Mesothelial cell of epicardium (in vitro differentiated cells): ENCODE measurements at regions not wholly inside any gene's neighbourhood (a gene's known extent, or its start where the extent isn't known, plus 50 kb on each side); places are given as distances from the start of the nearest gene placed in this dataset.

Experiments
- DNase-seq, 2 experiments: peaks; one replicate each; pipeline ENCODE4 v3.0.0; 2021; ENCODE audit warnings: low spot score in 2 of 2; ENCODE audit not compliant: unreplicated experiment in 2 of 2
- H3K27ac Mint-ChIP-seq: 2 replicates; pipeline ENCODE4 v1.8.0; 2021; ENCODE audit warnings: mixed read lengths
- H3K27me3 Mint-ChIP-seq: 2 replicates; pipeline ENCODE4 v1.8.0; 2021; ENCODE audit warnings: low read depth, mixed read lengths
- H3K36me3 Mint-ChIP-seq: 2 replicates; pipeline ENCODE4 v1.8.0; 2021; ENCODE audit warnings: mixed read lengths
- H3K4me1 Mint-ChIP-seq: 2 replicates; pipeline ENCODE4 v1.8.0; 2021; ENCODE audit warnings: mixed read lengths
- H3K4me3 Mint-ChIP-seq: 2 replicates; pipeline ENCODE4 v1.8.0; 2021; ENCODE audit warnings: mild to moderate bottlenecking, moderate library complexity, mixed read lengths
- H3K9me3 Mint-ChIP-seq: 2 replicates; pipeline ENCODE4 v1.8.0; 2021; ENCODE audit warnings: mixed read lengths
- TF ChIP-seq, protein P1 (sequence below): fragments of 200-600 bp; sonication (generic); IDR thresholded peaks from one replicate; pipeline ENCODE4 v1.5.0; 2021; ENCODE audit warnings: antibody characterized with exemption; ENCODE audit not compliant: unreplicated experiment

- Mint-ChIP-seq H3K27ac (no peak overlapping the region), H3K36me3 (no peaks in the 10 kb centered on the region), H3K4me1 (peaks cover 16% of the 10 kb centered on the region), H3K9me3 (no peaks in the 10 kb centered on the region), H3K4me3 (no peak overlapping the region), H3K27me3 (no peaks in the 10 kb centered on the region)
- TF ChIP-seq, protein P1, sequence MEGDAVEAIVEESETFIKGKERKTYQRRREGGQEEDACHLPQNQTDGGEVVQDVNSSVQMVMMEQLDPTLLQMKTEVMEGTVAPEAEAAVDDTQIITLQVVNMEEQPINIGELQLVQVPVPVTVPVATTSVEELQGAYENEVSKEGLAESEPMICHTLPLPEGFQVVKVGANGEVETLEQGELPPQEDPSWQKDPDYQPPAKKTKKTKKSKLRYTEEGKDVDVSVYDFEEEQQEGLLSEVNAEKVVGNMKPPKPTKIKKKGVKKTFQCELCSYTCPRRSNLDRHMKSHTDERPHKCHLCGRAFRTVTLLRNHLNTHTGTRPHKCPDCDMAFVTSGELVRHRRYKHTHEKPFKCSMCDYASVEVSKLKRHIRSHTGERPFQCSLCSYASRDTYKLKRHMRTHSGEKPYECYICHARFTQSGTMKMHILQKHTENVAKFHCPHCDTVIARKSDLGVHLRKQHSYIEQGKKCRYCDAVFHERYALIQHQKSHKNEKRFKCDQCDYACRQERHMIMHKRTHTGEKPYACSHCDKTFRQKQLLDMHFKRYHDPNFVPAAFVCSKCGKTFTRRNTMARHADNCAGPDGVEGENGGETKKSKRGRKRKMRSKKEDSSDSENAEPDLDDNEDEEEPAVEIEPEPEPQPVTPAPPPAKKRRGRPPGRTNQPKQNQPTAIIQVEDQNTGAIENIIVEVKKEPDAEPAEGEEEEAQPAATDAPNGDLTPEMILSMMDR: no peak
- DNase-seq: no peak
Measured at GRCh38 chr5:135690466-135690865, 111.7 kb upstream of the CXCL14 start.

DNA sequence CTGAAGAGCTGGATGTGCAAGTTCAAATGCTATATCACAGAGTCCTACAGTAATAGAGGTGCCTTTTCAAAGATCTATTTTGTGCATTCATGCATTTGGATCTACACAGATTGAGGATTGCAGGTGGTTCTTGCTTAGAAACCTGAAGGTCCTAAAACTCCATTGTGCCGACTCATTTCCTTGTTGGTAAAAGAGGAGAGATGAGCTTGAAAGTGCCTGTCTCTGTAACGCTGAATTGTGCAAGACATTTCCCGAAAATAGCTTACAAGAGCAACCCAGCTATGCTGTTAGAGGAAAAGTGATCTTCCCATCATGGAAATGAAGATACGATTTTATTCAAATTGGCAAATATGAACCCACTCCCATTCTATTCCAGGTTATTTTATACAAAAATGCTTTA lies 110.7 kb upstream of the CXCL14 start:
- Mint-ChIP-seq H3K27ac (no peak overlapping the region), H3K4me1 (peaks cover 14% of the 10 kb centered on the region), H3K9me3 (no peaks in the 10 kb centered on the region), H3K27me3 (no peaks in the 10 kb centered on the region), H3K4me3 (no peak overlapping the region), H3K36me3 (no peaks in the 10 kb centered on the region)
- TF ChIP-seq, protein P1: no peak
- DNase-seq: no peak

DNA sequence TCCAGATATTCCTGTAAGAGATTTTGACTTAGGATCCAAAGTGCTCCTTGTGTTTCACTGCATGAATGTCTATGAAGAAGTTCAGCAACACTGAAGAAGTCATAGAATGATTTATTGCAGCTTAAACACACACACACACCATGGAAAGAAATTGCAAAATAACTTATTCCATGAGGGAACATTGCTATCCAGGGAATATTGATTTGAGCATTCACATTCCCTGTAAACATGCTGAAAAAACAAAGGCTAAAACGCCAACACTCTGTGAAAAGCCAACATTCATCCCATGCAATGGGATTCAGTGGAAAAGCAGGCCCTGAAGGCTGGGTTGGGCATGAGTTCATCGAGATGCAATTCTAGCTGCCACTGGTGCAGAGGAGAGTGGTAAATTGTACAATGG lies 109.6 kb upstream of the CXCL14 start:
- no peak overlapping the region for H3K27ac Mint-ChIP-seq
- no peak overlapping the region for H3K4me3 Mint-ChIP-seq
- no peaks in the 10 kb centered on the region for H3K27me3 Mint-ChIP-seq
- no peaks in the 10 kb centered on the region for H3K36me3 Mint-ChIP-seq
- peaks cover 7% of the 10 kb centered on the region for H3K4me1 Mint-ChIP-seq
- DNase-seq: no peak
- no peaks in the 10 kb centered on the region for H3K9me3 Mint-ChIP-seq
- TF ChIP-seq, protein P1: no peak

DNA sequence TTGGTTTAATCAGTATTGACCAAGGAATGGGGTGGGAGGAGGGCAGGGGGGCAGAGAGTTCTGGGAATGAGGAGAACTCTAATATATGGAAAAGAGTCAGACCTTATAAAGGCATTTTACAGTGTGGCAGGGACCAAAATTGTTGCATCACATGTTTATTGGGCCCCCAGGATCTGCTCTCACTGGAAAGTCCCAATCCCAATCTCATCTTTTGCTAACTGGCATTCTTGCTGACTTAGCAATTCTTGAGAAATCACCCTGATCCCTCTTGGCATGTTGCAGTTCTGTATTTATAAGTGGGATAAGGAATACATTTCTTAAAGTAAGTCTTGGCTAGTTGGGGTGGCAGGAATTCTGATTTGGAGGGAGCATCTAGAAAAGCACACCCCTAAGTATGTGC lies 104.4 kb upstream of the CXCL14 start:
- Mint-ChIP-seq H3K4me1 (no peaks in the 10 kb centered on the region), H3K27me3 (no peaks in the 10 kb centered on the region), H3K27ac (no peak overlapping the region), H3K4me3 (no peak overlapping the region), H3K36me3 (peaks cover 18% of the 10 kb centered on the region), H3K9me3 (peaks cover 29% of the 10 kb centered on the region)
- no peak for DNase-seq
- TF ChIP-seq, protein P1: no peak

DNA sequence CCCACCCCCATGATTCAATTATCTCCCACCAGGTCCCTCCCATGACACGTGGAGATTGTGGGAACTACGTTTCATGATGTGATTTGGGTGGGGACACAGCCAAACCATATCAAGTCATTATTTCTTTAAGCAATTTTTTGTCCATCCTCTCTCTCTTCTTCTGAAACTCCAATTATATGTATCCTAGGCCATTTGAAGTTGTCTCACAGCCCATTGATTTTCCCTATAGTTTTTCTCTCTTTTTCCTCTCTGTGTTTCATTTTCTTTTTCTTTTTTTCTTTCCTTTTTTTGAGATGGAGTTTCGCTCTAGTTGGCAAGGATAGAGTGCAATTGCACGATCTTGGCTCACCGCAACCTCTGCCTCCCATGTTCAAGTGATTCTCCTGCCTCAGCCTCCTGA lies 101.9 kb upstream of the CXCL14 start:
- Mint-ChIP-seq H3K36me3 (peaks cover 36% of the 10 kb centered on the region), H3K27ac (no peak overlapping the region), H3K27me3 (no peaks in the 10 kb centered on the region), H3K4me3 (no peak overlapping the region), H3K9me3 (peaks cover 51% of the 10 kb centered on the region), H3K4me1 (no peaks in the 10 kb centered on the region)
- TF ChIP-seq, protein P1: no peak
- DNase-seq: no peak

DNA sequence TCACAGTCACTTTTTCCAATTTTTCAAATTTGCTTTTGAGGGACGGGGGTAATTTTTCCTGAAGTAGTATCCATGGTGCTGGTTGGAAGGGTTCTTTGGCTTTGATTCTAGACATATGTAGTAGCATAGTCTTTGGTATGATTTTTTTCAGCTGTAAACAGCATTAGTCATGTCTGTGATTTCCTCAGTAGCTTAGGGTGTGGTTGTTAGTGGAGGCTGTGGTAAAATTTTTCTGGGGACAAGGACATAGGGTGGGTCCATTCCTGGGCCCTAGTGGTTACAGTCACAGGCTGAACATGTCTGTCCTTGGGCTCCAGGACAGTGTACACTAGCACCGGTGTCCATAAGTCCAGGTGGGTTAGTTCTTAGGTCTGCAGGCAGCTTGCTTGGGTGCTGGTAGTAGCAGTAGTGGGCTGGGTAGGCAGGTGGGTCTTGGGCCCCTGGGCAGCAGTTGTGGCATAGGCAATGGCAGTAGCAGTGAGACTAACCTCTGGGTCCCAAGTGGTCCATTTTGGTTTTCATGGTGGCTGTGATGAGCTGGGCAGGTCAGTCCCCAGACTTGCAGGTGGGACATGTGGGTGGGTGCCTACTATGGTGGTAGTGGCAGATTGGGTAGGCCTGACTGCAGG lies 100.0 kb upstream of the CXCL14 start:
- Mint-ChIP-seq H3K27me3 (no peaks in the 10 kb centered on the region), H3K36me3 (peaks cover 40% of the 10 kb centered on the region), H3K4me1 (no peaks in the 10 kb centered on the region), H3K27ac (no peak overlapping the region), H3K9me3 (peaks cover 66% of the 10 kb centered on the region), H3K4me3 (no peak overlapping the region)
- TF ChIP-seq, protein P1: no peak
- no peak for DNase-seq
